Esophagus squamous epithelium (tissue), 4 donors: ENCODE measurements at regions not wholly inside any gene's neighbourhood (a gene's known extent, or its start where the extent isn't known, plus 50 kb on each side); places are given as distances from the start of the nearest gene placed in this dataset.

Experiments
- POLR2A ChIP-seq, 4 donors: fragments of 450-650 bp; IDR thresholded peaks; one replicate each; pipeline ENCODE4 v1.6.1; 2017; ENCODE audit warnings: antibody characterized with exemption in 4 of 4, mild to moderate bottlenecking in 4 of 4, moderate library complexity in 3 of 4
- TF ChIP-seq, protein P1 (sequence below), 6 experiments: fragments of 450-650 bp in 4 of 6; fragments of 200-600 bp in 2 of 6; sonication (generic) in 2 of 6; IDR thresholded peaks; one replicate each; pipeline ENCODE4 v1.5.1; 2016 to 2019; ENCODE audit warnings: antibody characterized with exemption in 6 of 6, mild to moderate bottlenecking in 4 of 6, moderate library complexity in 4 of 6

DNA sequence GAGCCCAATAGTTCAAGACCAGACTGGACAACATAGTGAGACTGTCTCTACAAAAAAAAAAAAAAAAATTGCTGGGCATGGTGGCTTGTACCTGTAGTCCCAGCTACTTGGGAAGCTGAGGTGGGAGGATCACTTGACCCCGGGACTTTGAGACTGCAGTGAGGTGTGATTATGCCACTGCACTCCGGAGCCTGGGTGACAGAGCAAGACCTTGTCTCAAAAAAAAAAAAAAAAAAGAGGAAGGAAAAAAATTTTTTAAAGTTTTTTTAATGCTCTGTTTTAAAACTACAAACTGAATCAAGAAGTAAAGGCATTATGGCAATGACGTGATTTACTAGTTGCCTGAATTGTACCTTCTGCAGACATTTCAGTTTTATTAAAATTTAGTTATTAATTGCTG, 54.5 kb upstream of the ZDBF2 start:
- TF ChIP-seq, protein P1, sequence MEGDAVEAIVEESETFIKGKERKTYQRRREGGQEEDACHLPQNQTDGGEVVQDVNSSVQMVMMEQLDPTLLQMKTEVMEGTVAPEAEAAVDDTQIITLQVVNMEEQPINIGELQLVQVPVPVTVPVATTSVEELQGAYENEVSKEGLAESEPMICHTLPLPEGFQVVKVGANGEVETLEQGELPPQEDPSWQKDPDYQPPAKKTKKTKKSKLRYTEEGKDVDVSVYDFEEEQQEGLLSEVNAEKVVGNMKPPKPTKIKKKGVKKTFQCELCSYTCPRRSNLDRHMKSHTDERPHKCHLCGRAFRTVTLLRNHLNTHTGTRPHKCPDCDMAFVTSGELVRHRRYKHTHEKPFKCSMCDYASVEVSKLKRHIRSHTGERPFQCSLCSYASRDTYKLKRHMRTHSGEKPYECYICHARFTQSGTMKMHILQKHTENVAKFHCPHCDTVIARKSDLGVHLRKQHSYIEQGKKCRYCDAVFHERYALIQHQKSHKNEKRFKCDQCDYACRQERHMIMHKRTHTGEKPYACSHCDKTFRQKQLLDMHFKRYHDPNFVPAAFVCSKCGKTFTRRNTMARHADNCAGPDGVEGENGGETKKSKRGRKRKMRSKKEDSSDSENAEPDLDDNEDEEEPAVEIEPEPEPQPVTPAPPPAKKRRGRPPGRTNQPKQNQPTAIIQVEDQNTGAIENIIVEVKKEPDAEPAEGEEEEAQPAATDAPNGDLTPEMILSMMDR (IDR thresholded peaks at IDR 0.05): no peak
- no peak for TF ChIP-seq POLR2A (IDR thresholded peaks at IDR 0.05)
